ENCODE measurements at regions not wholly inside any gene's neighbourhood (a gene's known extent, or its start where the extent isn't known, plus 50 kb on each side); places are given as distances from the start of the nearest gene placed in this dataset.

DNA sequence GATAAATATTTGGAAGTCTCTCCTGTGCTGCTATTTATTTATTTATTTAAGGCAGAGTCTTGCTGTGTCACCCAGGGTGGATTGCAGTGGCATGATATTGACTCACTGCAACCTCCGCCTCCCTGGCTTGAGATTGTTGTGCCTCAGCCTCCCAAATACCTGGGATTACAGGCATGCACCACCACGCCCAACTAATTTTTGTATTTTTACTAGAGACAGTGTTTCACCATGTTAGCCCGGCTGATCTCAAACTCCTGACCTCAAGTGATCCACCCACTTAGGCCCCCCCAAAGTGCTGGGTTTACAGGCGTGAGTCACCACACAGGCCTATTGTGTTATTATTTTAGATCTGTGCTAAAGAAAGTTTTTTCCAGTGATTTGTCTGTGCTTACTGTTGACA lies 225.2 kb downstream of the CCER1 start:
- TF ChIP-seq, protein P1, sequence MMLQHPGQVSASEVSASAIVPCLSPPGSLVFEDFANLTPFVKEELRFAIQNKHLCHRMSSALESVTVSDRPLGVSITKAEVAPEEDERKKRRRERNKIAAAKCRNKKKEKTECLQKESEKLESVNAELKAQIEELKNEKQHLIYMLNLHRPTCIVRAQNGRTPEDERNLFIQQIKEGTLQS (IDR thresholded peaks at IDR 0.05), result no peak
- TF ChIP-seq, protein P2, sequence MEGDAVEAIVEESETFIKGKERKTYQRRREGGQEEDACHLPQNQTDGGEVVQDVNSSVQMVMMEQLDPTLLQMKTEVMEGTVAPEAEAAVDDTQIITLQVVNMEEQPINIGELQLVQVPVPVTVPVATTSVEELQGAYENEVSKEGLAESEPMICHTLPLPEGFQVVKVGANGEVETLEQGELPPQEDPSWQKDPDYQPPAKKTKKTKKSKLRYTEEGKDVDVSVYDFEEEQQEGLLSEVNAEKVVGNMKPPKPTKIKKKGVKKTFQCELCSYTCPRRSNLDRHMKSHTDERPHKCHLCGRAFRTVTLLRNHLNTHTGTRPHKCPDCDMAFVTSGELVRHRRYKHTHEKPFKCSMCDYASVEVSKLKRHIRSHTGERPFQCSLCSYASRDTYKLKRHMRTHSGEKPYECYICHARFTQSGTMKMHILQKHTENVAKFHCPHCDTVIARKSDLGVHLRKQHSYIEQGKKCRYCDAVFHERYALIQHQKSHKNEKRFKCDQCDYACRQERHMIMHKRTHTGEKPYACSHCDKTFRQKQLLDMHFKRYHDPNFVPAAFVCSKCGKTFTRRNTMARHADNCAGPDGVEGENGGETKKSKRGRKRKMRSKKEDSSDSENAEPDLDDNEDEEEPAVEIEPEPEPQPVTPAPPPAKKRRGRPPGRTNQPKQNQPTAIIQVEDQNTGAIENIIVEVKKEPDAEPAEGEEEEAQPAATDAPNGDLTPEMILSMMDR (IDR thresholded peaks at IDR 0.05; ENCODE audit: low read depth, low read length, missing input control), result no peak
- TF ChIP-seq JUND (IDR thresholded peaks at IDR 0.05), result no peak
- TF ChIP-seq TAF1 (conservative IDR thresholded peaks at IDR 0.05), result no peak
- TF ChIP-seq, protein P3, sequence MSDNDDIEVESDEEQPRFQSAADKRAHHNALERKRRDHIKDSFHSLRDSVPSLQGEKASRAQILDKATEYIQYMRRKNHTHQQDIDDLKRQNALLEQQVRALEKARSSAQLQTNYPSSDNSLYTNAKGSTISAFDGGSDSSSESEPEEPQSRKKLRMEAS (IDR thresholded peaks at IDR 0.05), result no peak
- no peak for TF ChIP-seq GABPA (IDR thresholded peaks at IDR 0.05 in 1 of 2, conservative IDR thresholded peaks at IDR 0.05 in 1 of 2)
- TF ChIP-seq EGR1 (IDR thresholded peaks at IDR 0.05; ENCODE audit: low read depth in 2 of 2), result no peak
- TF ChIP-seq SP1 (IDR thresholded peaks at IDR 0.05), result no peak
